Stromal cell of bone marrow (primary cell): ENCODE measurements at regions not wholly inside any gene's neighbourhood (a gene's known extent, or its start where the extent isn't known, plus 50 kb on each side); places are given as distances from the start of the nearest gene placed in this dataset.

ENCODE experiments used
- DNase-seq: peaks from one replicate; pipeline ENCODE4 v3.0.0-alpha.2; 2012; ENCODE audit warnings: low read depth

DNA sequence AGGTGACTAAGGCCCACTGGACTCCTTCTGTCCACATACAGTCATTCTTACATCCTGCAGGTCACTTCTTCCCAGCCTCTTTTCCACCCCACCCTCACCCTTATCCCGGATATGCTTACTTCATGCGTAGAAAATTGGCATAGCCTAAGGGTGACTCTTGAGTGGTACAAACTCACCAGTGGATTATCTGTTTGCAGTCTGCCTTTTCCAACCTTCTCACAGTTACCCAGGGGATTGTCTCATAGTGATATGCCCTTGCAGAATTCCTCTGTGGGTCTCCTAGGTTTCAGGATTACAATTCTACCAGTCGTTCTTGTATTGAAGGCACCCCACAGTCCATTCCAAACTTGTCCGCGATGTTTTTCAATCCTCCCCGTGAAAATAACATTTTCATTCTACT is 752.9 kb upstream of the HS6ST1 start:
- DNase-seq, result no peak

DNA sequence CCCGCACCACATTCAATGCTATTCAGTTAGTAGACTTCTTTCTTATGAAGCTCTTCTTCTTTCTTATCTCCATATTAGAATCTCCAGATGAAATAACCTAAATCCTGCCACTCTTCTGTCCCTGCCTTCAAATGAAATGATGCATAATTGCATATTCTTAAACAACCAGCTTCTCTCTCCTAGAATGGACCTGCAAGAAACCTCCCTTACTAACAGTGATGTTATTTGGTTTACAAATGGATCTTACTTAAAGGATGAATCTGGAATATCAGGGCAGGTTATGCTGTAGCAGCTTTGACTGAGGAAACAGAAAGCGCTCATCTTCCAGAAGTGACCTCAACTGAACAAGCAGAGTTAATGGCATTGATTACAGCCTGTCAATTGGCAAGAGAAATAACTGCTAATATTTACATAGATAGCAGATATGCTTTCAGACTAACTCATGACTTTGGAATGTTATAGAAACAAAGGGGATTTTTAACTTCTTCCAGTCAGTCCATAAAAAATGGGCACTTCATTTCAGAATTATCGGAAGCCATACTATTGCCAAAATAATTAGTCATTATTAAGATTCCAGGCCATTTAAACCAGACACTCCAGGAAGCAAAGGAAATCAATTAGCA is 755.7 kb upstream of the HS6ST1 start:
- DNase-seq, result no peak

DNA sequence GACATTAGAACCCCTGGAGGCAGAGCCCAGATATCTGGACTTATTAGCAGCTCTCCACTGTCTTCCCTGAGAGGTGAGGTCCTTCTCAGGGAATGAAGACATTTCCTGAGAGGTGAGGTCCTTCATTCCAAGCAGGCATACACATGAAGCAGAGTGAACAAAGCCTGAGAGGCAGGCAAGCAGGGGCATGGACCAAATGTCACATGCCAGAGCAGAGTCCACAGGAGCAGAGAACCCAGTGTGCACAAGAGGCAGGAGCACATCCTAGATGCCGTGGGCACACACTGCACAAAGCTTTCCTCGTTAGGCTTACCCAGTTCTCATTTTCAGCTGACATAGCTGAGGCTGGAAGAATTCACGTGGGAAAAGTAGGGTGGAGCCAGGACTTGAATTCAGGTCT is 759.9 kb upstream of the HS6ST1 start:
- DNase-seq, result no peak

DNA sequence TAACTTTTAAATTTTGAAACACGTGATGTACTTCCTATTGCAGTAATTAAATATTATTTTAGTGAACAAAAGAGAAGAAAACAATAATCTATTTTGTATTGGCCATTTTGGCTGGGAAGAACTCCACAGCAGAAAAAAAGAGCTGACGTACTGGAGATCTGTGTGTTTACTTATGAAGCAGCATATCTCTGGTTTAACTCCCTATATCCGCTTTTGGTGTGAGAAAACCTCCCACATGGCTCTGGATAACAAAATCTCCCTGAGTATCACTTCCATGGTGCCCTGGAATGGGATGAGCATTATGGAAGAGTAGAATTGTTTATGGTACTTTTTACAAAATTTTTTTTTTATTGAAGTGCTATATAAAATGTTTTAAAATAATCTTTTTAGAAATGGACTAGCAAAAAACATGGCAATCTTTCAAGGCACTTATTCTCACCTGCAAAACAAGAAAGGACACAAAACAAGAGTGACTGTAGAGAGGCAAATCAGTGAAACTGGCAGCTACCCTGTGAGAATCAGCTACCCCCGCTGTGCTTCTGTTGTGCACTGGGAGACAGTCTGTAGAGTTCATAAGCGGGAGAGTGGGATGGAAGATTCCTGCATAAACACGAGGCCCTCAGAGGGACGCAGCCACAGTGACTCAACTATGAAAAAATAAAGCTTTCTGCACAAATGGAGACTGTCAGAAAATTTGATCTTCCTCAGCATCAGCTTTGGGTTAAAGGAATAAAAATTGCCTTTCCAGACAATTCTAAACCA is 762.2 kb upstream of the HS6ST1 start:
- no peak for DNase-seq

DNA sequence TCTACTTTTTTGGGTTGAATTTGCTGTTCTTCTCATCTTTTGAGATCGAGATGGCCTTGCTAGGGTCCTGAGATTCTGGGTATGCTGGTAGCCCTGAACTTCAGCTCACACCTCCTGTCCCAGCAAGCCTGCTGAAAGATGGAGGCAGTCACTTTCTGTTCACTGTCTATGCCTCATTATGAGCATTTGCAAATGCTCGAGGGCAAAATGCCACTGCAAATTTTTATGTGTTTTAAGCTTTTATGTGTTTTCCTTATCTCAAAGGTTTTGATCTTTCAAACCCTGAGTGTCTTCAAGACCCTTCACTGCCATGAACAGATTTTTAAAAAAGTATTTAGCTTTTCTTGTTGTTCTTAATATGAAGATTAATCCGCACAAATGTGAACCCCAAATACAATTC is 766.7 kb upstream of the HS6ST1 start:
- no peak for DNase-seq

DNA sequence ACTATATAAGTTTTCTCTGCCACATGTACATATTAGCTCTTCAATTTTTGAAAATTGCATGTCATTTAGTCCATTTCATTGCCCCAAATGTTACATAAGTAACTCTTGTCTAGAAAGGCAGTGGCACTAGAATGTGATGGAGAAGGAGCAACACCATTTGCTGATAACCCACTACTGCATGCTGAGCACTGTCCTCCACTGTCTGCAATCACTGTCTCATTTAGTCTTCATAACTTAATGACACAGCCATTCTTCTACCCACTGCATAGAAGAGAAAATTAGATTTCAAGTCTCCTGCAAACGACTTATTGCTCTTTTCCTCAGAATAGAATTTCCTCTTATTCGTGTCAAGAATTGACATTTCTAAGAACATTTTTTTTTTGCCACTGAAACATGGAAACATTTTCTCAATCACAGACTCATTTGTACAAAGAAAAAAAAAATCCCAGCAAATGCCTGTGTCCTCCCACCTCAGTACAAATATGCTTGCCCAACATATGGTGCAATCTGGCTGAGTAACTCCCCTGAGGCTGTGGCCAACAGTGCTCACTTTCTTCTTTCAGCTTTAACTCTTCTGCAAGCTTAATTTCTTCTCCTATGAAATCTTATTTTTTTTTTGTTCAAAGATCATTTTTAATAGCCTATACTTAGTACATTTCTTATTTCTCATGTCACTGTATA is 768.6 kb upstream of the HS6ST1 start:
- DNase-seq, result peak; percentile 35

DNA sequence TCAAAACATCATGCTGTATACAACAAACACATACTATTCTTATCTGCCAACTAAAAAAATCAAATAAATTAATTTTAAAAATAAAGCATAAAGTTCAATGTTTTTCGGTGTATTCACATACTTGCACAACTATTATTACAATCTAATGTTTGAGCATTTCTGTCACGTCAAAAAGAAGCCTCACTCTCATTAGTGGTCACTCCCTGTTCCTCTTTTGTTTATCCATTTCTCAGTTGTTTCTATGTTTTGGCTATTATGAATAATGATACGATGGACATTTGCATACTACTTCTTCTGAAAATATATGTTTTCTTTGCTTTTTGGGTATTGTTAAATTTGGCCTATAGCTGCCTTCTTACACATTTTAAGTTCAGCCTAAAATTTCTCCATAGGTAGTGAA is 773.0 kb upstream of the HS6ST1 start:
- DNase-seq, result no peak

DNA sequence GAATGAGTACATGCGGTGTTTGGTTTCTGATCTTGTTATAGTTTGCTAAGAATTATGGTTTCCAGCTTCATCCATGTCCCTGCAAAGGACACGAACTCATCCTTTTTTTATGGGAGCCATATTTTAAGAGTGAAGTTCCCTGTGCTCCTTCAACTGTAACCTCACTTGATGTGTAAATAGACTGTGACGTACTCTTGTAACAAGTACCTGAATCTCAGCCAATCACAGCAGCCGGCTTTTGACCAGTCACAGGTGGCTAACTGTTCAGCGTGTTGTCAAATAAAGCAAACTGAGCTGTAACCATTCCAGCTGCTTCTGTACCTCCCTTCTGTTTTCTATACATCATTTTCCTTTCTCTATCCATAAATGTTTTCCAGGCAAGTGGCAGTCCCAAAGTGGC is 774.3 kb upstream of the HS6ST1 start:
- no peak for DNase-seq

DNA sequence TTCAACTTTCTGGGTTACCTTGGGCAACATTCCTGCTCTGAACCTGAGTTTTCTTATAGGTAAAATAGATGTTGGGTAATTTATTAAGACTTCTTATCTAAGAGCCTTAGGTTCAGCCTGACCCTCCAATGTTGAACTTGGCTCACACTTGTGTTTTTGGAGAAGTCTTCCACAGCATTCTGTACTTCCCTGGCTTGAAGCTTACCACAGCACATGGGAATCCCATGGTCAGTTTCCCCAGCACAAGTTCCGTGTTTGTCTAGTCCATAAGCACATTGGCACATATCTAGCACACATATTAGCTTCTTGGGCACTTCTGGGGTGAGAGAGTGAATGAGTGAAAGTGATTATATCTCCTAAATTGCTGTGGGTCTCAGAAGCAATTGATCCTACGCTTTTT is 782.5 kb upstream of the HS6ST1 start:
- no peak for DNase-seq

DNA sequence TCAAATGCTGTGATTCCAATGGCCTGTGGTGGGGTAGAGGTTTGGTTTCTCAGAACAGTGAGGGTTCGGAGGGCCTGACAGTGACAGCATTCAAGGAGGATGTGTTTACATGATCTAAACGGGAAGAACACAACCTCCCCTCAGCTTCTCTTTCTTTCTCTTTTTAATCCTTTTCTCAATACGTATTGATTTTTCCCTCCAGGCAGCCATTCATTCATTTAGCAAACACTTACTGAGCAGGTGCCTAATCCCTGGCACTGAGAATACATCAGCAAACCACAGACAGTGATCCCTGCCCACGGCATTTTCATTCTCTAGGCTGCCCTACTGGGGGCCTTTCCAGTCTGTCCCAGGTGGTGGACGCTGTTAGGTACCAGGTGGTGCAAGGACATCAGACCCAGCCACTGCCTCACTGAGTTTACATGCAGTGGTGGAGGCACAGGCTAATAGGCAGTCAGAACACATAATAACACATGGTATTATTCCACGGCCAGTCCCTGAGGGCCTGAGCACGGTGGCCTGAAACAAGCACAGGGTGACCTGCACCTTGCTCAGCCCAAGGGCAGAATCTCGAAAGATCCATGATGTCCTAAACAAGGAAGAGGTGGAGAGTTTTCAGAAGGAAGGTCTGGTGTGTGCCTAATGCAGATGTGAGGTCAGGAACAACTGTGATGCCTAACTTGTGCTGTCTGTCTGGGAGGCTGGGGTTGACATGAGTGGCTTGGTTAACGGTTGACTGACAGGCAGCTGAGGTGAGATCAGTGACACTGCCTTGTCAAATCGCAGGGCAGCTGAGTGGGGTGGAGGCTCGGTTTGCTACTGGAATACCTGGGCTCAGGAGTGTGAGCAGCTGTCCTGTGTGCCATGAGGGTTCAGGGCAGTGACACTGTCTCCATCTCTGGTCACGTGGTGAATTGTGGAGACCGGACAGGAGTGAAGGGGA is 785.5 kb upstream of the HS6ST1 start:
- DNase-seq, result no peak

DNA sequence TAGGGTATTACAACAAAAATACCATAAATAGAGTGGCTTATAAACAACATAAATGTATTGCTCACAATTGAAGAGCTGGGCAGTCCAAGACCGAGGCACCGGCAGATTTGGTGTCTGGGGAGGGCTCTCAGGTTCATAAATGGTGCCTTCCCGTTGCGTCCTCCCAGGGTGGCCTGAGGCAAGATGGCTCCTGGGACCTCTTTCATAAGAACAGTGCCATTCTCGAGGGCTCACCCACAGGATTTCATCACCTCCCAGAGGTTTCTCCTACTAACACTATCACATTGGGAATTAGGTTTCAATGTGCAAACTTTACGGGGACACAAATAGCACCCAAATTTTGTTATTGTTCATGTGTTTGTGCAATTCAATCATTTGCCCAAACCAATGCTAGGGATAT is 793.5 kb upstream of the HS6ST1 start:
- DNase-seq, result no peak

DNA sequence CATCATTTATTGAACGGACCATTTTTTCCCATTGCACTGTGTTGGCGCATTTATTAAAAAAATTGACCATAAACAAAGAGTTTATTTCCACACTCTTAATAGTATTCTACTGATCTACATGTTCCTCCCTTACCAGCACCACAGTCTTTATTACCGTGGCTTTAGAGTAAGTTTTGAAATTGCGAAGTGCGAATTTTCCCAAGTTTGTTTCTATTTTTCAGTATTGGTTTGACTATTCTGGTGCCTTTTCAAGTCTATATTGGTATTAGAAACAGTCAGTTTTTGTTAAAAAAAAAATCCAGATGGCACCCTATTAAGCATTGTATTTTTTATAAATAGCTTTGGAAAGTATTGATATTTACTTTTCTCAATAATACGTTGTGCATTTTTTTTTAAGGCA is 795.1 kb upstream of the HS6ST1 start:
- no peak for DNase-seq

DNA sequence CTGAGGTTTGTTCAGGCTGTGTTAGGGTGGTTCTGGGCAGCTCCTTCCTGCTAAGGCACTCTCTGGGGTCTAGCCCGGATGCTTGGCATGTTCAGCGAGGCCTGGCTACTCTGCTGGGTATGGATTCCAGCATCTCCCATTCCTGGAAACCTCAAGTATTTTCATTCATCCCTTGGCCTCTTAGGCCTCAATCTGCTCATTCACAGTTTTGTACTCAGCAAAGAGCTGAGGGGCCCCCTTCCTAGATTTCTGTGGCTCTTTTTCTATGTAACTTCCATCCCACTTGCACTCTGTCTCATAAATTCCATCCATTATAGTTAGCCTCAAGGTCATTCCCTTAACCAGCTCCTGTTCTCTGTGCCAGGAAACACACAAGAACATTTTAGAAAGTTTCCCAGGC is 798.8 kb upstream of the HS6ST1 start:
- DNase-seq, result peak; percentile 3

DNA sequence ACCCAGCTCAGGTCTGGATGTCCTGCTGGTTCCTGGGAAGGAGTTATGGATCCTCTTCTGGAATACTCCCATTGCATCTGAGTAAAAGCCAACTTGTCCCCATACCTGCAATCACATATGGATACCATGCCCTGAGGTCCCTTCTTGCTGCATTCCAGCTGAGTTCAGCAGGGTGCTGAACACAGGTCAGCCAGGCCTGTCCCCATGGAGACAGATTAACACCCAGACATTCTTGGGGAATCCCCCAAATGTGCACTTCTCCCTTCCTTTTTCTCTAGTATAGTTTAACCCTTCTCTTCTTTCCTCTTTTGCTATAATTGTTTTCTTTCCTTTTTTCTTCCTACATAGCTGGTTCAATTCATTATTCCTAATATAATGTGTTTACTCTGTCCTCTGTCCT is 799.6 kb upstream of the HS6ST1 start:
- DNase-seq, result no peak

DNA sequence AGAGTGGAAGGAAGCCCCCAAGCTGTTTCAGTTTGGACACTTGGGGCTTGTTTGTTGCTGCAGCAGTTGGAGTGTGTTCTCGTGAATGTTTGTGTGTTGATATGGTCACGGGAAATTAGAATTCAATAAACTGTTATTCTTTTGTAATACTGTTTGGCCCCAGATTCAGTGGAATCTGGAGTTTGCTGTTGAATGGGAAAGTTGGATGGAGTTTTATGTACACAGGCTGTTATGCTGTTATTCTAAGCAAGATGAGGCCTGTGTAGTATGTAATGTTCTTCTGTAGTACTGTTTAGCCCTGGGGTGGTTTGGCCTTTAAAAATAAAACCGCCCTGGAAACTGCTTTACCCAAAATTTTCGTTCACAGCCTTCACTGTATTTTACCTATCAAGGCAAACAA is 810.4 kb upstream of the HS6ST1 start:
- DNase-seq, result no peak

DNA sequence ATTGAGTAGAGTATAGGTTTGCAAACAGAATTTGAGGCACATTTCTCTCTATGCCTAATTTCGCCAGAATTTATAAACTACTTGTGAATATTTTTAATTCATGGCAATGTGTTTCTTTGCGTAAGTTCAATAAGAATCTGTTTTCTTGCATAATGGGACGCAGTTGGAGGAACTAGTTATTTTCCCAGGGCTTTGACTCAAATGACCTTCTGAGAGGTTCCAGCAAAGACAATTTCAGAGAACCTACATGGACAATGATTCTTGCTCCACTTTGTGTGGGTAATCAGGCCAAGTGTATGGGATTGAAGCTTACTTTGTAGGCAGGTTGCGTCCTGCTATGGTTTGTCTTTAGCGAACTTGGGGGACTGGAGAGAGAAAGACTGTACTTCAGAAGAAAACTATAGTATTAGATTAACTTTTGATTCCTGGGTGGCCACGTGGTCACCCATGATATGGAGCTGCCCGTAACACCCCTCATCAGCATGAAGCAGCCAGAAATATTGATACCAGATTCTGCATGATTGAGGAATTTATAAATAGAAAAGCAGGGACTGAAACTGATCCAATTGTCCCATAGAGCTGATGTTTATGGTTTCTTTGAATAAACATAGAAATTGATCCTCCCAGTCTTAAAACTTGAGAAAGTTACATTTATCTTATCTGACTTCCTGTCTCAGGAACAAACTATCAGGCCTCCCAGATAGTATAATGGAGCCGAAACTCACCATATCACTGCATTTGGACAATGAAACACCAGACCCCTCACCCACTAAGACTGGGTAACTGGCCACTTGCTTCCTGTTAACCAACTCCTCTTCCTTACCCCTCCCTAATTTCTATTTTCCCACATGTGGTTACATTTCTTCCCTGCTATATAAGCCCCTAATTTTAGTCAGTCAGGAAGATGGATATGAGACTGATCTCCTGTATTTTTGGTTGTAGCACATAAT is 815.3 kb upstream of the HS6ST1 start:
- DNase-seq, result no peak

DNA sequence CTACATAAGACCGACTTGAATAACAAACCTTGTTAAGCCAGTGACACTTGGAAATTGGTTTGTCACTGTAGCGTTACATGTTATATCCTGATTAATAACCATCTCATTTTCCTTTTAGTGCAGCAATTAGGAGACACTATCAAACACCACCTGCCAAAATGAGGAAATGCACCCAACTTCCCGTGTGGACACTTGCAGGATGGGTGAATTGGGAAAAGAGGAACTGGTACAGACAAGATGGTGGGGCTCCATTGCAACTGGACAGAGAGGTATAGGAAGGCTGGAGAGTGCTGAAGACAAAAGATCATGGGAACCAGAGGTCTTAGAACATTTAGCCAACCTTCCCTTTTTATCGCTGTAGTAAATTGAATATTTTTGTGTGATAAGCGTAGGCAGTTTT is 816.3 kb upstream of the HS6ST1 start:
- DNase-seq, result no peak

DNA sequence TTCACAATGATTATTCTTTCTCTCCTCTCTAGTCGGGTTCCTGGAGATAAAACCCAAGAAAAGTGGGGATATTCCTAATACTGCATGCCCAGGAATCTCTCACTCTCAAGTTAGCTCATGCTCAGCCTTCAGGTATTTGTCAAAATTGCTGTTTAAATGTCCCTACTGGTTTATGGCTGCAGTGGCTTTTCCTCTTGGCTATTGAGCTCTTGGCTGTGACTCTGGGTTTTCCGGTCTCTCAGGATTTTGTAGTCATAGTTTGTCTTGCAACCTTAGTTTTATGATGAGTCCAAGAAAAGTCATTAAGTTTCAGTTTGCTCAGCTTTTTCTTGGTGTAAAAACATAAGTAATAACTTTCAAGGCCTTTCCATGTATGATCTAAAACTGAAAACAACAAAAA is 820.7 kb upstream of the HS6ST1 start:
- no peak for DNase-seq

DNA sequence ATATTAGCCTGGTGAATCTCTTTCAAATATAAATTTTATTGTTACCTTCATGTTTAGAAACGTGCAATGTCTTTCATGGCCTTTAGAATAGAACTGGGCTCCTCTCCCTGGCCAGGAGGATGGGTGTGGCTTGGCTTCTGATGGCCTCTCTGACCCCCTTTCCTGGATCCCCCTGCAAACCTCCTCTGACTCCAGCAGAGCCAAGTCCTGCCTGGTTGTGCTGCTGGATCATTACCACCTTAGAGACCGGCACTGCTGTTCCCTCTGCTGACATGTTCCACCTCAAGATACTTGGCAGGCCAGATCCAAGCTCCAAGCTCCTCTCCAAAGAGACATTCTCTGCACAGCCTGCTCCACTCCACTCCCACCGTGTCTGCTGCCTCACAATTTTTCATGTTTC is 823.8 kb upstream of the HS6ST1 start:
- DNase-seq, result no peak

DNA sequence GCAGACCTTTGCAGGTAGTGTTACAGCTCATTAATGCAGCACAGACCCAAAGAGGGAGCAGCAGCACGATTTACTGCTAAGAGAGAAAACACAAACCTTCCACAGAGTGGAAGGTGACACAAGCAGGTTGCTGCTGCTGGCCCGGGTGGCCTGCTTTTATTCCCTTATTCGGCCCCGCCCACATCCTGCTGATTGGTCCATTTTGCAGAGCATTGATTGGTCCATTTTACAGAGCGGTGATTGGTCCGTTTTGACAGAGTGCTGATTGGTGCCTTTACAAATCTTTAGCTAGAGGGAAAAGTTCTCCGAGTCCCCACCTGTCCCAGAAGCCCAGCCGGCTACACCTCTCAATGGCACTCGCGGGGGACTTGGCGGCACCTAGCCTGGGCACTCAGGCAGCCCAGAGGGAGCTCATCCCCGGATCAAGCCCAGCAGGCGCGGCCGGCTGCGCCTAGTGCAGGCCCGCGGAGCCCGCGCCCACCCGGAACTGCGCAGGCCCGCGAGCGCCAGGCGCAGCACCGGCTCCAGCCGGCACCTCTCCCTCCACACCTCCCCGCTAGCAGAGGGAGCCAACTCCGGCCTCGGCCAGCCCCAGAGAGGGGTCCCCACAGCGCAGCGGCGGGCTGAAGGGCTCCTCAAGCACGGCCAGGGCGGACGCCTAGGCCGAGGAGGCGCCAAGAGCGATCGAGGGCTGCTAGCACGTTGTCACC is 825.6 kb upstream of the HS6ST1 start:
- DNase-seq, result no peak

DNA sequence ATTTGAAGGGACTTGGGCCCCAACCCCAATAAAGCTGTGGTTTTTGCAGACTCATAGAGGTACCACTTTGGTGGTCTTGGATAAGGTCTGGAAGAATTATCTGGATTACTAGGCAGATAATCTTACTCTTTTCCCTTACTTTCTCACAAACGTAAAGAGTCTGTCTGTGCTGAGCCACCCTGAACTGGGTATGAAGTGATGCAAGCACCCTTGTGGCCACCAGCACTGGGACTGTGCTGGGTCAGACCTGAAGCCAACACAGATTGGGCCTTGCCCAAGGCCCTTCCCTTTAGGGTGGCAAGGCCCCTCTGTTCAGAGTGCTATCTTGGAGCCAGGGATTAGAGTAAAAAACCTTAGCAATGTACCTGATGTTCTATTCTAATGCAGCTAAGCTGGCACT is 827.0 kb upstream of the RAB6C start:
- DNase-seq, result no peak
